MM.1S (cell line): ENCODE measurements at regions not wholly inside any gene's neighbourhood (a gene's known extent, or its start where the extent isn't known, plus 50 kb on each side); places are given as distances from the start of the nearest gene placed in this dataset.

ENCODE experiments used
- DNase-seq: peaks from one replicate; pipeline ENCODE4 v3.0.0-alpha.2; 2015
- H2AFZ ChIP-seq: fragments of 300-600 bp; sonication (generic); 2 replicates; pipeline ENCODE4 v1.6.0; 2016; ENCODE audit warnings: antibody characterized with exemption, low read length
- H3F3A ChIP-seq: fragments of 300-600 bp; sonication (generic); 2 replicates; pipeline ENCODE4 v1.6.1; 2016; ENCODE audit warnings: mild to moderate bottlenecking, antibody characterized with exemption, low read length, moderate library complexity, mixed read lengths; ENCODE audit not compliant: insufficient read depth
- H3K27ac ChIP-seq: fragments of 300-600 bp; sonication (generic); 2 replicates; pipeline ENCODE4 v1.5.1; 2016; ENCODE audit warnings: mild to moderate bottlenecking, low read length
- H3K27me3 ChIP-seq: fragments of 300-600 bp; sonication (generic); replicated peaks from 2 replicates; pipeline ENCODE4 v1.6.0; 2016; ENCODE audit warnings: low read length; ENCODE audit not compliant: insufficient read depth
- H3K36me3 ChIP-seq: fragments of 300-600 bp; sonication (generic); replicated peaks from 2 replicates; pipeline ENCODE4 v1.6.1; 2016; ENCODE audit warnings: mild to moderate bottlenecking, low read length, mixed read lengths; ENCODE audit not compliant: insufficient read depth
- H3K4me1 ChIP-seq: fragments of 300-600 bp; sonication (generic); 2 replicates; pipeline ENCODE4 v1.6.1; 2016; ENCODE audit warnings: low read length, mixed read lengths
- H3K4me2 ChIP-seq: fragments of 300-600 bp; sonication (generic); 2 replicates; pipeline ENCODE4 v1.6.0; 2016; ENCODE audit warnings: low read depth, low read length
- H3K4me3 ChIP-seq: fragments of 300-600 bp; sonication (generic); 2 replicates; pipeline ENCODE4 v1.5.1; 2016; ENCODE audit warnings: low read length, mixed read lengths
- H3K79me2 ChIP-seq: fragments of 300-600 bp; sonication (generic); 2 replicates; pipeline ENCODE4 v1.6.1; 2016; ENCODE audit warnings: mixed run types, low read length, mixed read lengths
- H3K9ac ChIP-seq: fragments of 300-600 bp; sonication (generic); 2 replicates; pipeline ENCODE4 v1.6.1; 2016; ENCODE audit warnings: low read length, mixed read lengths
- H3K9me2 ChIP-seq: fragments of 300-600 bp; sonication (generic); replicated peaks from 2 replicates; pipeline ENCODE4 v1.6.1; 2016; ENCODE audit warnings: mild to moderate bottlenecking, low read length, mixed read lengths; ENCODE audit not compliant: insufficient read depth
- H3K9me3 ChIP-seq: fragments of 300-600 bp; sonication (generic); replicated peaks from 2 replicates; pipeline ENCODE4 v1.6.1; 2016; ENCODE audit warnings: mild to moderate bottlenecking, low read length, mixed read lengths; ENCODE audit not compliant: insufficient read depth
- H4K20me1 ChIP-seq: fragments of 300-600 bp; sonication (generic); 2 replicates; pipeline ENCODE4 v1.6.1; 2016; ENCODE audit warnings: mild to moderate bottlenecking, low read length, moderate library complexity, mixed read lengths; ENCODE audit not compliant: insufficient read depth
- CTCF ChIP-seq: fragments of 300-600 bp; sonication (generic); IDR thresholded peaks from 2 replicates; pipeline ENCODE4 v1.5.1; 2016; ENCODE audit warnings: antibody characterized with exemption, low read length, mixed read lengths
- EZH2 ChIP-seq: fragments of 300-600 bp; sonication (generic); optimal IDR thresholded peaks from 2 replicates; pipeline ENCODE3; 2017; ENCODE audit warnings: low read depth, mild to moderate bottlenecking, antibody characterized with exemption, low read length, mixed read lengths
- EZH2phosphoT487 ChIP-seq: fragments of 300-600 bp; sonication (generic); IDR thresholded peaks from 2 replicates; pipeline ENCODE4 v1.6.1; 2018; ENCODE audit warnings: antibody characterized with exemption, low read length

GRCh38 chr17:36825113-36825512 lies 112.2 kb upstream of the LHX1 start:
- Histone ChIP-seq H3K4me2 (no peak overlapping the region), H3K9me2 (no peaks in the 10 kb centered on the region), H3K27me3 (peaks cover 7% of the 10 kb centered on the region; the same call in 1 of the 2 replicates), H4K20me1 (no peaks in the 10 kb centered on the region), H3K4me3 (no peak overlapping the region), H3K79me2 (no peaks in the 10 kb centered on the region), H3F3A (no peaks in the 10 kb centered on the region), H3K9ac (no peak overlapping the region), H3K4me1 (no peaks in the 10 kb centered on the region), H3K36me3 (no peaks in the 10 kb centered on the region), H3K27ac (no peak overlapping the region), H3K9me3 (no peaks in the 10 kb centered on the region), H2AFZ (no peak overlapping the region)
- no peak for TF ChIP-seq CTCF
- no peak for DNase-seq

GRCh38 chr17:36825521-36825920 lies 111.8 kb upstream of the LHX1 start:
- no peaks in the 10 kb centered on the region for H3F3A ChIP-seq
- H3K4me2 ChIP-seq = no peak overlapping the region
- H3K27ac ChIP-seq = no peak overlapping the region
- H3K4me3 ChIP-seq = no peak overlapping the region
- no peak overlapping the region for H3K9ac ChIP-seq
- H3K79me2 ChIP-seq = no peaks in the 10 kb centered on the region
- 0 out of 2 replicates have a peak, but pooled peaks cover 4% of the 10 kb centered on the region for H3K27me3 ChIP-seq
- DNase-seq = no peak
- TF ChIP-seq EZH2 = no peak
- TF ChIP-seq EZH2phosphoT487 = no peak
- no peak for TF ChIP-seq CTCF
- H3K36me3 ChIP-seq = no peaks in the 10 kb centered on the region
- H3K9me3 ChIP-seq = no peaks in the 10 kb centered on the region
- H4K20me1 ChIP-seq = no peaks in the 10 kb centered on the region
- no peak overlapping the region for H2AFZ ChIP-seq
- H3K4me1 ChIP-seq = no peaks in the 10 kb centered on the region
- H3K9me2 ChIP-seq = no peaks in the 10 kb centered on the region

GRCh38 chr17:36825951-36826350 lies 111.3 kb upstream of the LHX1 start:
- Histone ChIP-seq H3K9me3 (no peaks in the 10 kb centered on the region), H3K9ac (no peak overlapping the region), H3K4me2 (no peak overlapping the region), H3K4me1 (no peaks in the 10 kb centered on the region), H3K27me3 (0 out of 2 replicates have a peak, but pooled peaks cover 1% of the 10 kb centered on the region), H3K79me2 (no peaks in the 10 kb centered on the region), H4K20me1 (no peaks in the 10 kb centered on the region), H2AFZ (no peak overlapping the region), H3K4me3 (no peak overlapping the region), H3K9me2 (no peaks in the 10 kb centered on the region), H3K27ac (no peak overlapping the region), H3F3A (no peaks in the 10 kb centered on the region), H3K36me3 (no peaks in the 10 kb centered on the region)
- DNase-seq = no peak
- no peak for TF ChIP-seq EZH2phosphoT487
- TF ChIP-seq EZH2 = no peak
- no peak for TF ChIP-seq CTCF

GRCh38 chr17:36827081-36827480 lies 110.2 kb upstream of the LHX1 start:
- Histone ChIP-seq H3K4me1 (no peaks in the 10 kb centered on the region), H3K79me2 (no peaks in the 10 kb centered on the region), H3K27me3 (no peaks in the 10 kb centered on the region), H3K9ac (no peak overlapping the region), H4K20me1 (no peaks in the 10 kb centered on the region), H3K9me2 (no peaks in the 10 kb centered on the region), H3K36me3 (no peaks in the 10 kb centered on the region), H3F3A (no peaks in the 10 kb centered on the region), H3K4me2 (no peak overlapping the region), H3K9me3 (no peaks in the 10 kb centered on the region), H2AFZ (no peak overlapping the region), H3K27ac (no peak overlapping the region), H3K4me3 (no peak overlapping the region)
- TF ChIP-seq EZH2 = no peak
- no peak for TF ChIP-seq CTCF
- no peak for TF ChIP-seq EZH2phosphoT487
- no peak for DNase-seq
